Stimulated activated CD8-positive, alpha-beta memory T cell treated with anti-CD3 and anti-CD28 coated beads, Interleukin-4, amount 100 ng/mL, for 48 hours (primary cell): ENCODE measurements at regions not wholly inside any gene's neighbourhood (a gene's known extent, or its start where the extent isn't known, plus 50 kb on each side); places are given as distances from the start of the nearest gene placed in this dataset.

Experiments used
- DNase-seq: peaks from one replicate; pipeline ENCODE4 v3.0.0-alpha.2; 2020

DNA sequence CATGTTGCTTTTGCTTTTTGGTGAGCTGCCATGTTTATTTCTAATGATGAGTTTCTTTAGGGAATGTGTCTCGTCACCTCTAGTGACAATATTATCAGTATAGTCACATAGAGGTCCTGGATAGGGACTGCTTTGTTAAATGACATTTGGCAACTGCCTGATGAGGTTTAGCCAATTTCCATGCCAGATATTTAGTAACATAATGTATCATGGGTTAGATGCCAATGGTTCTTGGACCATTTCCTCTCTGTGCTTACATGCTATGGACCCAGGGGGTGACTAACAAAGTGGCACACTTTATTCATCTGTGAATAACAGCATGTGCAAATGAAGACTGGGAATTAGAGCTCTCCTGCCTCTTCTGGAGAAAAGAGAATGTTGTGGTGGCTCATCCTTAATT lies 56.2 kb upstream of the RAB27B start:
- no peak for DNase-seq

DNA sequence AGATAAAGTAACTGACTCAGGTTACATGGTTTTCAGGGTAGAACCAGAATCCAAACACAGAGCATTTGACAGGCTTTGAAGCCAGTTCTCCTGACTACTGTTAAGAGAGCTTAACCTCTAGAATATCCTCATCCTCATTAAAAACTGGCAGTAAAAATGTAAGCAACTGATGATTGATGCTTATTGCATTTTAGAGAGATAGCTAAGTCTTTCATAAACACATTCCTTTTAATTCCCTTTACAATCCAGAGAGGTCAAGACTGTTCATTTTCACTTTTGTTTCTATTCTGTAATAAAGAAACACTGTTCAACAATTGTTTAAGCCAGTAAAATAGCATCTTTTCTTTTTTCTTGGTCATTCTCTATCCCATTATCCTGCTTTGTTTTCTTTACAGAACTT lies 53.9 kb upstream of the RAB27B start:
- no peak for DNase-seq

DNA sequence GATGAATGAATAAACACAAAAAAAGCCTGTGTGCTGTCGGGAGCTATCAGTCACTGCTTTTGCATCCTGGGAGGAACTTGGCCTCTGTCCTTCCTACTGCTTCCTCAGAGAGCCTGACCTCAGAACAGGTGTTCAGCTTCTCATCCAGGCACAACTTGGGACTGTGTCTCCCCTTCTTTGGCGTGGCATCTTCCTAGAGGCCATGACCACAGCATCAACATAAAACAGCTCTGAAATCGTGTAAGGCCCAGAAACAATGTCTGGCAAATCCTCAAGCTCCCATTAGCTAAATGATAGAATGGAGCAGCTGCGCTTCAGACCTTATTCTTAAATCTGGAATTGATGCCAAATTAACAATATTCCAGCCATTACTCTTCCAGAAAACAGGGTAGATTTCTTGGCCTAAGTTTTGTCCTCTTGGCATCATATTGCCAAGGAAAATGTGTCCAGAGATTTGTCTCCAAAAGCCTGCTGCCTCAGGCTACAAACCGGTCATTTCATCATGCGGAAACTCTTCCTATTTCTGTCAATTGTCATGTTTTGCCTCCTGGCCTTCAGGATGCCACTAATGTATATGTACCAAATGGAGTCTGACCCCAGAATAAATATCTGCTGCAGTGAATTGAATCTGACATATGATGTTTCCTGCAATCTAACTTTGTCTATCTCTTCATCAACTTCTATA lies 53.2 kb upstream of the RAB27B start:
- no peak for DNase-seq

DNA sequence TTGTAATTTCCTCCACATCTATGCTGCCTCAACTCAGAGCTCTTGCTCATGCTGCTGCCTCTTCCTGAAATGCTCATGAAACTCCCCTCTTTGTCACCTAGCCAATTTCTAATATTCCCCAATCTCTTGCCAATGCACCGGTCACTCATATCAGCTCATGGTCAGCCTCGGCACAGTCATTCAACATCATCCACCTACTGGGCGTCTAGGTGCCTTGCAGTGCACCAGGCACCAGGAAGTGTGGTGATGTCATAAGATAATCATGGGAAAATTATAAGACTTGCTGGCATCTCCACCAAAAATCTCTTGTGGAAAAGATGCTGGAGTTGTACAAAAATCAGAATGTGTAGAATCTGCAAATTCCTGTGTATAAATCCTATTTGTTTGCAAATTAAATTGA lies 52.6 kb upstream of the RAB27B start:
- no peak for DNase-seq

DNA sequence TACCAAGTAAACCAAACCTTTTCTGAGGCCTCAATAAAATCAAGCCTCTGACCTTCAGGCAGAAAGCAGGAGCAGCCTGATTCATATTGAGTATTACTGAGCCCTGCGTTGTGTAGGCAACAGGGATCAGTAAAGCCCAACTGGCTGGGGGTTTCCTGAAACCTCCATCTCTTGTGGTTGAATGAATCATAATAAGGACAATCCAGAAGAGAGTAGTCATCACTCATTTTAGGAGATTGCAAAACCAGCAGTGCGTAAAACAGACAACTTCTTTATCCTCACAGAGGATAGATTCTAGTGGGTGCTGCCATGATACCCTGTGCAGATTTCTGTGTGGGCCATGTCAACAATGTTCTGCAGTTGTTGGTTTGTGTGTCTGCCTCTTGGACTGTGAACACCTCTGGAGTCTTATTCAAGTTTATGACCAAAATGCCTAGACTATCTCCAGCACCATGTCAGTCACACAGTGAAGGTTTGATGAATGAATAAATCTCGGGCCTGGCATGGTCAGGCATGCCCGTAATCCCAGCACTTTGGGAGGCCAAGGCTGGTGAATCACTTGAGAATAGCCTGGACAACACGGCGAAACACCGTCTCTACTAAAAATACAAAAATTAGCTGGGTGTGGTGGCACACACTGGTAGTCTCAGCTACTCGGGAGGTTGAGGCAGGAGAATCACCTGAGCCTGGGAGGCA lies 51.8 kb upstream of the RAB27B start:
- DNase-seq = peak; percentile 47

DNA sequence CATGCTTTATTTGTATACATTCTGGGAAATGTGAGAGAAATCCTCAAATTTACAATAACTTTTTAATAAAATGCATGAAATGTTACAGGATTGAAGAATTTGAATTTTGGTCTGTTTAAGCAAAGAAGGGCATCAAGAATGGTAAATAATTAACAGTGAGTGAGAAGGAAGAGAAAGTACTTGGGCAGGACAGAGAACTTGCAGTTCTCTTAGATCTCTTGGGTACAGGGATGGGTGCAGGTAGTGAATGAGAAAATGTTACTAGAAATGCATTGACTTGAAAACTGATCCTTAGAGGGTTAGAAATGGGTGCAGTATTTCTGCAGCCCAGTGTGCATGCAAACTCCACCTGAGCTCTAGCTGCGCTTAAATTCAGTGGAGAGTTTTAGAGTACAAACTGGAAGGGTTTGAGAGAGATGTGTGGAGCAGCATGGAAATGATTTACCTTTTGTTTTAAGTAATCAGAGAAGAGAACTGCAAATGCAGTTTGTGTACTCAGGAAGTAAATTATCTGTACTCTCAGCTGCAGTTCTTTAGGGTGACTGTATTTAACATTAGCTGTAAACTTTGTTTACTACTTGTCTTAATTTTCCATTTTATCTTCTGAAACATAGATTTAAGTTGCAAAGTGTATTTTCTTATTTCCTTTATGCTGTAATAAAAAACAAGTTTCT lies 51.0 kb upstream of the RAB27B start:
- DNase-seq = no peak

DNA sequence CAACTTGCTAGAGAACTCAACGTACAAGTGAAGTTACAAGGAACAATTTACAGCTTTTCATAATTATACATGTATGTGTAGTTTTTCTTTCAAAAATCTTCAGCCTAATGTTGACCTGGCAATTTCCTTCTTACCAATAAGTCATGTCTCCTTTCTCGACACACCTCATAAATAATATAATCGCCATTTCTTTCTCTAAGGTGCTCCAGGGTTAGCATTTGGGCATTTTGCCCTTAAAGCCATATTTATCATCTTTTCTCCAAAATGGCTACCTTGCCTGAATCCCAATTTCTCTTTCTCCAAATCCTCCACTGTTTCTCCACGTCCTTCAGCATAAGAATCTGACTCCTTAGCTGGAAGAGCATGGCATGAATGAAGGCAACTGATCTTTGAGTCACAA lies 50.3 kb upstream of the RAB27B start:
- no peak for DNase-seq
